GM12891 (cell line): ENCODE measurements at regions not wholly inside any gene's neighbourhood (a gene's known extent, or its start where the extent isn't known, plus 50 kb on each side); places are given as distances from the start of the nearest gene placed in this dataset.

Experiments
- PAX5 ChIP-seq: IDR thresholded peaks from 2 replicates; pipeline ENCODE4 v1.6.1; 2011; ENCODE audit warnings: low read length, moderate library complexity, mild to moderate bottlenecking; ENCODE audit not compliant: insufficient read depth, severe bottlenecking
- POLR2A ChIP-seq: IDR thresholded peaks from 2 replicates; pipeline ENCODE4 v1.6.1; 2011; ENCODE audit warnings: low read depth, low read length, control low read depth
- POLR2AphosphoS5 ChIP-seq: IDR thresholded peaks from 2 replicates; pipeline ENCODE4 v1.6.1; 2011; ENCODE audit warnings: low read depth, low read length, control low read depth
- POU2F2 ChIP-seq: IDR thresholded peaks from 2 replicates; pipeline ENCODE4 v1.6.1; 2011; ENCODE audit warnings: low read depth, mild to moderate bottlenecking, control low read depth, low read length, moderate library complexity
- SPI1 ChIP-seq: IDR thresholded peaks from 2 replicates; pipeline ENCODE4 v1.6.1; 2011; ENCODE audit warnings: low read depth, low read length, control low read depth
- TAF1 ChIP-seq: IDR thresholded peaks from 2 replicates; pipeline ENCODE4 v1.6.1; 2011; ENCODE audit warnings: low read depth, low read length, control low read depth

DNA sequence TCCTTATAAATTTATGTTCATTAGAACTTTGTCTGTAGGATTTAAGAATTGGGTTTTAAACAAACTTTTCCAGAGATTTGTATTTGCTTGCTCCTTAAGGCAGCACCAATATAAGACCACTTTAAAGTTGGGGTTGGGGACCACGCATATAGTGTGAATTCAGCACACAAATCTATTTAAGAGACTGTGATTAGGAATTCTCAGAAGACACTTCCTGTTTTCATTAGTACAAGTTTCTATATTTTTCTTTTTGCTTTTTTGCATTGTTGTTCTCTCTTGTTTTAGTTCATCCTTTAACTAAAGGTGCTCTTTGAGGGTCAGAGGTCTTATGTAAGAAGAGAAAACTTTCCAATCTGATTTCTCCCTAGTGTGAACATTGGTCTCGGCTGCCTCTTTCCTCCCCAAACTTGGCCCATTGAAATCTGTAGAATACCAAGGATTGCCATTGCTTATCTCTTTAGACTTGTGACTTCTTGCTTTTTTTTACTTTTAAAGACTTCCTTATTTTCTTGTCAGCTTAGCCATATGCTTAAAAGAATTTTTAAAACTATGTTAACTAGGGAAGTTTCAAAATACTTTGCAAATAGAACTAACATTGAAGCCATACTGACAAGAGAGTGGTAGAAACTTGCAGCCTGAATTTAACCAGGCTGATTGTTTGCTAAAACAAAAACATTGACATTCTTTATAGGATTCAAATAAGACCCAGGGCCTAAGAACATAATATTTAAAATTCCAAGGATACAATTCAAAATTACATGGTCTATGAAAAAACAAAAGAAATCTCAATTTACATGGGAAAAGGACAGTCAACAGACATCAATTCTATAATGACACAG lies 264.1 kb upstream of the FN1 start:
- TF ChIP-seq POLR2A (no peak), POLR2AphosphoS5 (no peak), SPI1 (no peak), TAF1 (no peak), PAX5 (no peak), POU2F2 (no peak)
